CD14-positive monocyte (primary cell): ENCODE measurements at regions not wholly inside any gene's neighbourhood (a gene's known extent, or its start where the extent isn't known, plus 50 kb on each side); places are given as distances from the start of the nearest gene placed in this dataset.

ENCODE experiments used
- DNase-seq, 3 donors: peaks; one replicate each; pipeline ENCODE4 v3.0.0-alpha.2; 2011 to 2022
- H2AFZ ChIP-seq: 2 replicates; pipeline ENCODE4 v1.6.0; 2012; ENCODE audit warnings: mild to moderate bottlenecking, low read depth, low read length, inconsistent platforms; ENCODE audit not compliant: insufficient read depth, poor library complexity, severe bottlenecking
- H3K27ac ChIP-seq, 2 donors: 1 replicate in 1 of 2; 2 replicates in 1 of 2; pipeline ENCODE4 v1.5.1; 2012 to 2013; ENCODE audit warnings: low read length in 2 of 2, control low read depth in 1 of 2, inconsistent platforms in 1 of 2, low read depth in 1 of 2, mild to moderate bottlenecking in 1 of 2
- H3K27me3 ChIP-seq, 2 donors: one replicate each; pipeline versions ENCODE4 v1.6.0 to v1.6.1; 2011 to 2013; ENCODE audit warnings: low read length in 2 of 2; ENCODE audit not compliant: control insufficient read depth in 2 of 2, insufficient read depth in 2 of 2
- H3K36me3 ChIP-seq, 2 donors: replicated peaks in 1 of 2; 1 replicate in 1 of 2; 2 replicates in 1 of 2; pipeline versions ENCODE4 v1.5.1 to v1.6.1; 2012 to 2013; ENCODE audit warnings: low read length in 2 of 2, control low read depth in 1 of 2, inconsistent platforms in 1 of 2, mild to moderate bottlenecking in 1 of 2; ENCODE audit not compliant: insufficient read depth in 2 of 2, control insufficient read depth in 1 of 2
- H3K4me1 ChIP-seq, 2 donors: 1 replicate in 1 of 2; 2 replicates in 1 of 2; pipeline versions ENCODE4 v1.5.1 to v1.6.1; 2012 to 2013; ENCODE audit warnings: low read length in 2 of 2, control low read depth in 1 of 2, inconsistent platforms in 1 of 2, mild to moderate bottlenecking in 1 of 2, moderate library complexity in 1 of 2; ENCODE audit not compliant: insufficient read depth in 2 of 2, control insufficient read depth in 1 of 2
- H3K4me2 ChIP-seq: replicated peaks from 2 replicates; pipeline ENCODE3; 2012; ENCODE audit warnings: low read length, moderate library complexity, mild to moderate bottlenecking; ENCODE audit not compliant: poor library complexity, severe bottlenecking; ENCODE audit errors: extremely low read depth
- H3K4me3 ChIP-seq, 3 experiments: fragments of 200-600 bp in 1 of 3; sonication (generic) in 1 of 3; replicated peaks in 1 of 3; 1 replicate in 2 of 3; 2 replicates in 1 of 3; pipeline ENCODE4 v1.5.1; 2011 to 2013; ENCODE audit warnings: low read length in 3 of 3, mild to moderate bottlenecking in 3 of 3, control low read depth in 2 of 3, low read depth in 2 of 3, inconsistent platforms in 1 of 3, moderate library complexity in 1 of 3
- H3K79me2 ChIP-seq: 2 replicates; pipeline ENCODE4 v1.6.0; 2012; ENCODE audit warnings: mild to moderate bottlenecking, control low read depth, inconsistent platforms, low read length, moderate library complexity; ENCODE audit not compliant: insufficient read depth
- H3K9ac ChIP-seq: 2 replicates; pipeline ENCODE4 v1.6.0; 2017; ENCODE audit warnings: low read length, mild to moderate bottlenecking; ENCODE audit not compliant: insufficient read depth, poor library complexity, severe bottlenecking
- H3K9me3 ChIP-seq, 2 donors: replicated peaks in 1 of 2; 1 replicate in 1 of 2; 2 replicates in 1 of 2; pipeline versions ENCODE4 v1.5.1 to v1.6.1; 2012 to 2013; ENCODE audit warnings: low read length in 2 of 2, control low read depth in 1 of 2; ENCODE audit not compliant: control insufficient read depth in 1 of 2, insufficient read depth in 1 of 2
- H4K20me1 ChIP-seq: 2 replicates; pipeline ENCODE4 v1.6.0; 2012; ENCODE audit warnings: mild to moderate bottlenecking, low read length, control low read depth, moderate library complexity; ENCODE audit not compliant: insufficient read depth
- H3K27ac Mint-ChIP-seq, 7 donors: one replicate each; pipeline ENCODE4 v1.8.0; 2020; ENCODE audit warnings: mild to moderate bottlenecking in 7 of 7, mixed read lengths in 7 of 7, moderate library complexity in 6 of 7, inconsistent platforms in 2 of 7
- H3K27me3 Mint-ChIP-seq, 3 donors: one replicate each; pipeline ENCODE4 v1.8.0; 2021 to 2022; ENCODE audit warnings: low read depth in 3 of 3, mild to moderate bottlenecking in 3 of 3, mixed read lengths in 3 of 3, moderate library complexity in 3 of 3, inconsistent platforms in 1 of 3
- H3K36me3 Mint-ChIP-seq, 2 donors: one replicate each; pipeline ENCODE4 v1.8.0; 2020; ENCODE audit warnings: mixed read lengths in 2 of 2, inconsistent platforms in 1 of 2, mild to moderate bottlenecking in 1 of 2
- H3K4me1 Mint-ChIP-seq: one replicate; pipeline ENCODE4 v1.8.0; 2020; ENCODE audit warnings: mild to moderate bottlenecking, mixed read lengths
- H3K4me3 Mint-ChIP-seq, 2 donors: one replicate each; pipeline ENCODE4 v1.8.0; 2020; ENCODE audit warnings: mild to moderate bottlenecking in 2 of 2, mixed read lengths in 2 of 2, moderate library complexity in 1 of 2
- H3K9me3 Mint-ChIP-seq, 7 donors: one replicate each; pipeline ENCODE4 v1.8.0; 2020 to 2022; ENCODE audit warnings: mixed read lengths in 7 of 7, mild to moderate bottlenecking in 6 of 7, moderate library complexity in 6 of 7, inconsistent platforms in 2 of 7
- CTCF ChIP-seq: fragments of 200-600 bp; IDR thresholded peaks from one replicate; pipeline ENCODE4 v1.8.0; 2022; ENCODE audit warnings: antibody characterized with exemption, mild to moderate bottlenecking
- WGBS: methylation state at CpG from one replicate; pipeline ENCODE4 v1.1.5; 2013; ENCODE audit warnings: missing lambda C conversion rate; ENCODE audit not compliant: insufficient coverage; 5-methylcytosine and 5-hydroxymethylcytosine counted together
- intact Hi-C, 2 donors: fragments of 100-400 bp; cut with micrococcal nuclease; formaldehyde crosslinking; loops; one replicate each; pipeline versions ENCODE4 v1.15.0 to v1.15.1; 2023

- Mint-ChIP-seq H3K4me3 (no peak overlapping the region), H3K9me3 (peaks cover 0 to 6% (median 2%) of the 10 kb centered on the region in 7 donors), H3K36me3 (no peaks in the 10 kb centered on the region), H3K27ac (no peak overlapping the region), H3K4me1 (no peaks in the 10 kb centered on the region), H3K27me3 (no peaks in the 10 kb centered on the region)
- Histone ChIP-seq H3K4me2 (no peak overlapping the region), H3K36me3 (no peaks in the 10 kb centered on the region), H3K27ac (no peak overlapping the region), H3K4me1 (no peaks in the 10 kb centered on the region), H3K9ac (no peak overlapping the region), H3K27me3 (no peaks in the 10 kb centered on the region), H3K9me3 (no peaks in the 10 kb centered on the region), H4K20me1 (no peaks in the 10 kb centered on the region), H2AFZ (no peak overlapping the region), H3K4me3 (no peak overlapping the region), H3K79me2 (no peaks in the 10 kb centered on the region)
- 99% methylated on average over 8 of the region's 8 CpGs for WGBS
- DNase-seq = no peak
- no peak for TF ChIP-seq CTCF
- intact Hi-C loops = no loop called here
Measured at GRCh38 chr11:109106151-109106906, 315.7 kb upstream of the C11orf87 start.

- Histone ChIP-seq H3K4me3 (no peak overlapping the region), H3K79me2 (no peaks in the 10 kb centered on the region), H3K4me1 (no peaks in the 10 kb centered on the region), H2AFZ (no peak overlapping the region), H3K4me2 (no peak overlapping the region), H3K9me3 (no peaks in the 10 kb centered on the region), H3K36me3 (no peaks in the 10 kb centered on the region), H3K27me3 (no peaks in the 10 kb centered on the region), H3K9ac (no peak overlapping the region), H3K27ac (no peak overlapping the region), H4K20me1 (no peaks in the 10 kb centered on the region)
- Mint-ChIP-seq H3K9me3 (peaks cover 0 to 3% (median 0%) of the 10 kb centered on the region in 7 donors), H3K4me1 (no peaks in the 10 kb centered on the region), H3K27ac (no peak overlapping the region), H3K4me3 (no peak overlapping the region), H3K27me3 (no peaks in the 10 kb centered on the region), H3K36me3 (no peaks in the 10 kb centered on the region)
- no peak for TF ChIP-seq CTCF
- no CpG with 5 or more reads among the region's 3 CpGs for WGBS
- no peak for DNase-seq
- intact Hi-C loops = no loop called here
Measured at GRCh38 chr11:109109150-109109549, 312.8 kb upstream of the C11orf87 start.
